Endothelial cell of umbilical vein (primary cell): ENCODE measurements at regions not wholly inside any gene's neighbourhood (a gene's known extent, or its start where the extent isn't known, plus 50 kb on each side); places are given as distances from the start of the nearest gene placed in this dataset.

Source experiments
- CTCF ChIP-seq, 2 donors: IDR thresholded peaks; 1 replicate in 1 of 2; 2 replicates in 1 of 2; pipeline ENCODE4 v1.5.1; 2011; ENCODE audit warnings: low read length in 2 of 2, mild to moderate bottlenecking in 2 of 2, moderate library complexity in 2 of 2, control low read depth in 1 of 2, inconsistent platforms in 1 of 2, low read depth in 1 of 2; ENCODE audit not compliant: insufficient read depth in 1 of 2; ENCODE audit errors: extremely low read depth in 1 of 2
- EZH2 ChIP-seq: IDR thresholded peaks from 2 replicates; pipeline ENCODE4 v1.6.1; 2012; ENCODE audit warnings: borderline replicate concordance, low read depth, mild to moderate bottlenecking, moderate library complexity, low read length, inconsistent platforms; ENCODE audit not compliant: severe bottlenecking
- JUN ChIP-seq: IDR thresholded peaks from 2 replicates; pipeline ENCODE4 v1.6.1; 2011; ENCODE audit warnings: borderline replicate concordance, low read depth; ENCODE audit not compliant: insufficient read length, insufficient read depth
- POLR2A ChIP-seq: IDR thresholded peaks from 2 replicates; pipeline ENCODE4 v1.6.1; 2012; ENCODE audit warnings: low read depth, mild to moderate bottlenecking, control low read depth, low read length
- POLR2AphosphoS5 ChIP-seq: IDR thresholded peaks from 2 replicates; pipeline ENCODE4 v1.6.1; 2012; ENCODE audit warnings: low read depth, mild to moderate bottlenecking, control low read depth, low read length, moderate library complexity; ENCODE audit not compliant: insufficient read depth

GRCh38 chr7:152910545-152911225, 151.1 kb downstream of the ACTR3B start:
- TF ChIP-seq POLR2A (no peak), CTCF (IDR thresholded peaks at IDR 0.05; ENCODE audit: extremely low read depth in 1 of 2, insufficient read depth in 1 of 2, low read depth in 1 of 2, low read length in 2 of 2) (no peak), JUN (no peak), POLR2AphosphoS5 (no peak), EZH2 (no peak)
